22Rv1 (cell line): ENCODE measurements at regions not wholly inside any gene's neighbourhood (a gene's known extent, or its start where the extent isn't known, plus 50 kb on each side); places are given as distances from the start of the nearest gene placed in this dataset.

Source experiments
- H3K27ac ChIP-seq: fragments of 450-650 bp; 2 replicates; pipeline ENCODE4 v1.5.1; 2017
- CTCF ChIP-seq: fragments of 450-650 bp; IDR thresholded peaks from 2 replicates; pipeline ENCODE4 v1.5.1; 2017; ENCODE audit warnings: mild to moderate bottlenecking
- ZFX ChIP-seq: fragments of 450-650 bp; IDR thresholded peaks from 2 replicates; pipeline ENCODE4 v1.6.1; 2017; ENCODE audit warnings: antibody characterized with exemption, borderline replicate concordance

GRCh38 chr1:58857680-58858673, 74.1 kb upstream of the JUN start:
- TF ChIP-seq CTCF, result no peak
- TF ChIP-seq ZFX, result no peak
- H3K27ac ChIP-seq, result no peak overlapping the region

GRCh38 chr1:58859769-58860485, 76.1 kb upstream of the JUN start:
- TF ChIP-seq CTCF, result no peak
- no peak for TF ChIP-seq ZFX
- no peak overlapping the region for H3K27ac ChIP-seq

GRCh38 chr1:58861076-58861475, 77.2 kb upstream of the JUN start:
- no peak overlapping the region for H3K27ac ChIP-seq
- TF ChIP-seq CTCF (no peak), ZFX (no peak)

- no peak overlapping the region for H3K27ac ChIP-seq
- no peak for TF ChIP-seq CTCF
- no peak for TF ChIP-seq ZFX
Measured at GRCh38 chr1:58861506-58861905, 77.7 kb upstream of the JUN start.

GRCh38 chr1:58862728-58863385, 79.0 kb upstream of the JUN start:
- TF ChIP-seq CTCF (no peak), ZFX (no peak)
- H3K27ac ChIP-seq, result no peak overlapping the region

- TF ChIP-seq CTCF, result no peak
- no peak overlapping the region for H3K27ac ChIP-seq
Measured at GRCh38 chr1:58864654-58865053, 80.8 kb upstream of the JUN start.
